GM12878 (cell line): ENCODE measurements at regions not wholly inside any gene's neighbourhood (a gene's known extent, or its start where the extent isn't known, plus 50 kb on each side); places are given as distances from the start of the nearest gene placed in this dataset.

Experiments
- ATAC-seq: fragments of 200-7000 bp; cut with Tn5 transposase; 3 replicates; pipeline ENCODE4 v1.9.1; 2020; ENCODE audit warnings: mild to moderate bottlenecking, moderate library complexity
- BruUV-seq: library from RNA; stranded (reverse); fragments of 400-500 nt; replicated peaks from 2 replicates; lab custom pipeline; 2021; lab: Mats Ljungman, UMichigan
- CTCF ChIA-PET: fragments of 300-600 bp; sonication (Branson Sonifier 250); formaldehyde crosslinking; extraction: SDS; loops from one replicate; lab custom pipeline; 2021; ENCODE audit warnings: inconsistent platforms; lab: Yijun Ruan, JAX
- POLR2A ChIA-PET: fragments of 350-600 bp; formaldehyde crosslinking; extraction: SDS; loops from one replicate; lab custom pipeline; 2021; ENCODE audit warnings: inconsistent platforms; lab: Charles Lee
- RAD21 ChIA-PET: fragments of 300-600 bp; sonication (Branson Sonifier 250); formaldehyde crosslinking; loops from one replicate; lab custom pipeline; 2023; ENCODE audit warnings: antibody characterized with exemption; ENCODE audit not compliant: unreplicated experiment; lab: Charles Lee
- SMC1A ChIA-PET: fragments of 300-600 bp; sonication (Branson Sonifier 250); formaldehyde crosslinking; loops from one replicate; lab custom pipeline; 2023; ENCODE audit not compliant: unreplicated experiment, uncharacterized antibody; lab: Charles Lee
- DNase-seq: peaks from one replicate; pipeline ENCODE4 v3.0.0-alpha.2; 2011; ENCODE audit warnings: low read depth, low spot score
- FAIRE-seq: peaks from 3 replicates; lab custom pipeline; 2011; peaks lifted over from hg19 to GRCh38; lab: Jason Lieb, UNC
- H2AFZ ChIP-seq: 2 replicates; pipeline ENCODE4 v1.6.0; 2011; ENCODE audit warnings: low read depth, low read length, control low read depth; ENCODE audit not compliant: control insufficient read depth
- H3K27ac ChIP-seq: 2 replicates; pipeline ENCODE4 v1.5.1; 2011; ENCODE audit warnings: control low read depth; ENCODE audit not compliant: control insufficient read depth, insufficient read depth
- H3K27me3 ChIP-seq, 2 experiments: replicated peaks in 1 of 2; 2 replicates each; pipeline versions ENCODE4 v1.6.0 to v1.6.1; 2011; ENCODE audit warnings: low read length in 1 of 2; ENCODE audit not compliant: control insufficient read depth in 2 of 2, insufficient read depth in 2 of 2
- H3K36me3 ChIP-seq, 2 experiments: 2 replicates each; pipeline ENCODE4 v1.5.1; 2011; ENCODE audit warnings: low read length in 1 of 2; ENCODE audit not compliant: control insufficient read depth in 2 of 2, insufficient read depth in 2 of 2
- H3K4me1 ChIP-seq: 2 replicates; pipeline ENCODE4 v1.6.1; 2011; ENCODE audit warnings: mild to moderate bottlenecking, low read length, moderate library complexity, mixed read lengths; ENCODE audit not compliant: control insufficient read depth, insufficient read depth
- H3K4me2 ChIP-seq: 2 replicates; pipeline ENCODE4 v1.6.0; 2011; ENCODE audit warnings: control low read depth; ENCODE audit not compliant: control insufficient read depth, insufficient read depth
- H3K4me3 ChIP-seq: fragments of 200-600 bp; sonication (generic); 2 replicates; pipeline ENCODE4 v1.5.1; 2016
- H3K79me2 ChIP-seq: 2 replicates; pipeline ENCODE4 v1.6.0; 2011; ENCODE audit warnings: low read length; ENCODE audit not compliant: control insufficient read depth, insufficient read depth
- H3K9ac ChIP-seq: 2 replicates; pipeline ENCODE4 v1.8.0; 2011; ENCODE audit warnings: low read length, control low read depth, mixed read lengths; ENCODE audit not compliant: control insufficient read depth, insufficient read depth
- H3K9me3 ChIP-seq: replicated peaks from 3 replicates; pipeline ENCODE4 v1.5.1; 2011; ENCODE audit warnings: mild to moderate bottlenecking, low read length; ENCODE audit not compliant: control insufficient read depth, insufficient read depth
- H4K20me1 ChIP-seq: 2 replicates; pipeline ENCODE4 v1.6.0; 2011; ENCODE audit not compliant: control insufficient read depth, insufficient read depth
- CHD4 ChIP-seq: fragments of 200-600 bp; sonication (generic); IDR thresholded peaks from 2 replicates; pipeline ENCODE4 v1.6.1; 2016; ENCODE audit warnings: mild to moderate bottlenecking
- E4F1 ChIP-seq: fragments of 450-650 bp; IDR thresholded peaks from 2 replicates; pipeline ENCODE4 v1.6.1; 2018; ENCODE audit warnings: borderline replicate concordance, mild to moderate bottlenecking; ENCODE audit not compliant: partially characterized antibody
- IRF5 ChIP-seq: fragments of 450-650 bp; IDR thresholded peaks from 2 replicates; pipeline ENCODE4 v1.6.1; 2017; ENCODE audit warnings: borderline replicate concordance
- MEF2B ChIP-seq: fragments of 450-650 bp; IDR thresholded peaks from 2 replicates; pipeline ENCODE4 v1.6.1; 2018; ENCODE audit warnings: mild to moderate bottlenecking, moderate library complexity; ENCODE audit not compliant: partially characterized antibody, poor library complexity, severe bottlenecking
- MTA3 ChIP-seq: IDR thresholded peaks from 2 replicates; pipeline ENCODE4 v1.6.1; 2012; ENCODE audit warnings: low read length, inconsistent platforms, borderline replicate concordance
- SMAD1 ChIP-seq: fragments of 450-650 bp; IDR thresholded peaks from 2 replicates; pipeline ENCODE4 v1.6.1; 2018; ENCODE audit warnings: mild to moderate bottlenecking, low read depth; ENCODE audit not compliant: partially characterized antibody
- WGBS: methylation state at CpG from one replicate; pipeline ENCODE4 v1.1.6; 2016; ENCODE audit warnings: low lambda C conversion rate; ENCODE audit not compliant: insufficient replicate concordance, insufficient coverage; ENCODE audit errors: missing lambda C conversion rate; 5-methylcytosine and 5-hydroxymethylcytosine counted together
- in situ Hi-C: fragments of 300-500 bp; cut with MboI; formaldehyde crosslinking; loops from 9 replicates; pipeline ENCODE4 v1.14.3; 2018; ENCODE audit warnings: mixed read lengths
- intact Hi-C: fragments of 100-400 bp; cut with micrococcal nuclease; formaldehyde crosslinking; loops from one replicate; pipeline ENCODE4 v1.14.2; 2022; ENCODE audit not compliant: unreplicated experiment

DNA sequence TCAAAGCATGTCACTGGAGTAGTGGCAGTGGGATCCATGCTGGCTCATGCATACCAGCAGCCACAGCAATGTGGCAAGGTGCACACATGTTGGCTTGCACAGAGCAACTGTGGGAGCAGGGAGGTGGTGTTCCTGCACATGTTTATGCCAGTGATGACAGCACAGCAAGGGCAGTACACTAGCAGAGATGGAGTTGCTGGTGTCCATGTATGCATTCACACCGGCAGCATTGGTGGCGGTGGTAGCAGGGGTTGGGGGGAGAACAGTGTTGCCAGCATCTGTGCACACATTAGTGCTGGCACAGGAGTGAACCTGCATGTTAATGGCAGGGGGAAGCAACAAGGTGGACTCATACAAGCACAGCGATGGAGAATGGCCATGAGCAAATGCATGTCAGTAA is 202.0 kb upstream of the KCNMB2 start:
- intact Hi-C loops, result no loop called here
- WGBS, result 88% methylated on average over 3 of the region's 3 CpGs
- Histone ChIP-seq H3K79me2 (no peaks in the 10 kb centered on the region), H3K9me3 (no peaks in the 10 kb centered on the region), H2AFZ (no peak overlapping the region), H3K4me1 (no peaks in the 10 kb centered on the region), H3K27me3 (no peaks in the 10 kb centered on the region; a peak in 1 of 4 replicates), H3K9ac (no peak overlapping the region), H3K36me3 (no peaks in the 10 kb centered on the region), H3K27ac (no peak overlapping the region), H3K4me2 (no peak overlapping the region), H3K4me3 (no peak overlapping the region), H4K20me1 (no peaks in the 10 kb centered on the region)
- SMC1A ChIA-PET, result no interaction called here
- RAD21 ChIA-PET, result no interaction called here
- POLR2A ChIA-PET, result no interaction called here
- ATAC-seq (no peak), FAIRE-seq (no peak), DNase-seq (no peak)
- TF ChIP-seq MTA3 (no peak), E4F1 (no peak), CHD4 (no peak), SMAD1 (no peak), MEF2B (no peak), IRF5 (no peak)
- in situ Hi-C loops, result no loop called here
- no TSS peak for BruUV-seq
- CTCF ChIA-PET, result no interaction called here
